ENCODE measurements at regions not wholly inside any gene's neighbourhood (a gene's known extent, or its start where the extent isn't known, plus 50 kb on each side); places are given as distances from the start of the nearest gene placed in this dataset.
"Not testable (repeated sequence)": the region's sequence is repeated elsewhere in the genome, so short reads cannot be mapped to it uniquely, and the experiment has no call there.

DNA sequence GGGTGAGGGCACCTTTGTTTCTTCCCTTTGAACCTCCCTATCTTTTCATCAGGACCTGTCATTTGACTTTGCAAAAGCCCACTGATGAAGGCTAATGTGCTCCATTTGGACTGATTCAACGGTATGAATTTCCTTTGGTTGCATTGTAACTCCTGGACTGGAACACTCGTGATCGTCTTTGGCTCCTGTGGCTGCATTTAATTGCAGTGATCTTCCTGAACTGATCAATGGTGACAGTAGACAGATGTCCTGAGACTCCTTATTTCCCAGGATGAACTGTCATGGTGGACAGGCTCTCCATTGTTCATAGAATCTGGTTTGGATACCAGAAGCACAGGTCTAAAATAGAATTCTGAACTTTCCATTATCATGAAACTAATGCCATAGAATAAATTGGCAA, 224.8 kb upstream of the GAP43 start:
- no peak for DNase-seq

DNA sequence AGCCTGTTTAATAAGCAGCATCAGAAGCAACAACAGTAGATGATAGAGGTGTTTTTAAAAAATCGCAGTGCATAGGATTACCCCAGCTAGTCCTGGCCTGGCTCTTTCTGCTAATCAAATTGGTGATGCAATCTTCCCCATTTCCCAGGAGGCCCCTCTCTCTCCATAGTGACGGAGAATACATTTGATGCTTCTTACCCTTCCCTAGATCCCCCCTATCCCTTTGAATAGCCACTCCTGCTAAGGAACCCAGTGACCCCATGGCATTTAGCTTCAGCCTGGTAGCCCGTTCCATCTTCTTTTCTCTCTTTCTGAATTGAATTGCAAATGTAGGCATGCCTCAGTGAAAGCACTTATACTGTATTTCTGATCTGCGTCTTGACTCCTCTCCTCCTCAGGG, 223.6 kb upstream of the GAP43 start:
- no peak for DNase-seq

DNA sequence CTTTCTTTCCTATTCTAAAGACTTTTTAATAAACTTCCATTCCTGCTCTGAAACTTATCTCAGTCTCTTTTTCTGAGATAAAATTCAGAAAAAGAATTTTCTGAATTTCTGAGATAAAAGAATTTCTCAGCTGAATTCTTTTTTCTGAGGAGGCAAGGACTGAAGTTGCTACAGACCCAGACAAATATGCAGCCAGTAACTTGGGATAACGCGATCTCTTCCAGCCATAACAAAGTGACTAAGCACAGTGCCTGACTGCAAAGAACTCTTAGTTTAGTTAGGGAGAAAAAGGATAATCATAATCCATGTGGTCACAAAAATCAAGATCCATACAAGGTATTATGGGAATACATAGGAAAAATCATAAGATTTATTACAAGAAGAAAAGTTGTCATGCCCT, 222.0 kb upstream of the GAP43 start:
- DNase-seq, result no peak

- DNase-seq, result no peak
Measured at GRCh38 chr3:115401851-115402501, 221.3 kb upstream of the GAP43 start.

GRCh38 chr3:115402651-115403050, 220.7 kb upstream of the GAP43 start:
- DNase-seq, result no peak

DNA sequence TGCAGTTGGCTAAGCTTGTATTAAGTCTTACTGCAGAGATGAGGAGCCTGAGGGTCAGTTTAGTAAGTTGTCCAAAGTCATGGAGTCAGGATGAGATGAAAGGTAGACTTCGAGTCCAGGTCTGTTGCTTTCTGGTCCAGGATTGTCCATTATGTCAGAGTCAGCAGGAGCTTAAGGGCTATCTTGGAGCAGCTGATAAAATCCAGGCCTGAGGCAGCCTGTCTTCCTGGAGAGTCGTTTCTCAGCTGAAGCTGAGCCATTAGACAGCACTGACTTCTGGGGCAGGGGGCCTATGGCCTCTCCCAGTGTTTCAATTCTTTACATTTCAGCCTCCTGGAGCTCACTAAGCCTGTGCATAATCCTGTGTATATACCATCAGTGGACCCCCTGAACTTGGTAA, 219.5 kb upstream of the GAP43 start:
- DNase-seq, result no peak

- DNase-seq, result no peak
Measured at GRCh38 chr3:115409596-115409995, 213.7 kb upstream of the GAP43 start.

DNA sequence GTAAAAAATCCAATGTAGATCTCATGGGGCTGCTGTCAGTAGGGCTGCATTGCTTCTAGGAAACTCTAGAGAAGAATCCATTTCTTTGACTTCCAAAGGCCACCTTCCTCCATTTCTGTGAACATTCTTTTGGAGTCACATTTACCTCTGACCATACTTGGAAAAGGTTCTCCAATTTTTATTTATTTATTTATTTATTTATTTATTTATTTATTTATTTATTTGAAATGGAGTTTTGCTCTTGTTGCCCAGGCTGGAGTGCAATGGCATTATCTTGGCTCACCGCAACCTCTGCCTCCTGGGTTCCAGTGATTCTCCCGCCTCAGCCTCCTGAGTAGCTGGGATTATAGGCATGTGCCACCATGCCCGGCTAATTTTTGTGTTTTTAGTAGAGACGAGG, 208.7 kb upstream of the GAP43 start:
- not testable (repeated sequence) for DNase-seq

DNA sequence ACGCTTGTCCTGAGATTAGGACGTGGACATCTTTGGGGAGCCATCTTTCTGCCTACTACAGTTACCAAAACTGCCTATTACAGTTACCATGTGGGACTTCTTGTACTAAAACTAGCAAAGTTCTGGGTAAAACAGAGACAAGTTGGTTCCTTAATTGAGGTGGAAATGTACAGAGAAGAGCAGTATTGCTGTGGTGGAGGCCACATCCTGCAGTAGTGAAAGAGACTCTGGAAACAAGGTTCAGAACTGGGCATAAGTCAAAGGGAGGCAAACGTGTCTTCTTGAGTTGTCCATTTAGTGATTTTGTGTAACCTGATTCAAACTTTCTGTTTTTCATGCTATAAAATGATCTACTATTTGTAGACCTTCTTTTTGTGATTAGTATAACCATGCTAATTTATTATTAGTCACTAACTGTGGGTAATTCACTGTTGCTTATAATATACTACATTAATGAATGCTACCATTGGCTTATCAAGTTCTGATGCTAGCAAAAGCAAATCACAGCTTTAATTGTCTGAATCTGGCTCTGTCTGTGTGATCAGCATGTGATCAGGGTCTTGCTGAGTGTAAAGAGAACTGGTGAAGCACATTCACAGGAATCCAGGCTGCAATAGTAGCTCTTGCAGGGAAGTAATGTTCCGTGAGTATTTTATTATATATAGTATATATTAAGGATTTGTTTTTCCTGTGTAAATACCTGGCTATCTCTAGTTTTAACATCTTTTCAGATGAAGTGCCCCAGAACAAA, 207.9 kb upstream of the GAP43 start:
- DNase-seq, result no peak

- peak; percentile 28 for DNase-seq
Measured at GRCh38 chr3:115418583-115418982, 204.7 kb upstream of the GAP43 start.

DNA sequence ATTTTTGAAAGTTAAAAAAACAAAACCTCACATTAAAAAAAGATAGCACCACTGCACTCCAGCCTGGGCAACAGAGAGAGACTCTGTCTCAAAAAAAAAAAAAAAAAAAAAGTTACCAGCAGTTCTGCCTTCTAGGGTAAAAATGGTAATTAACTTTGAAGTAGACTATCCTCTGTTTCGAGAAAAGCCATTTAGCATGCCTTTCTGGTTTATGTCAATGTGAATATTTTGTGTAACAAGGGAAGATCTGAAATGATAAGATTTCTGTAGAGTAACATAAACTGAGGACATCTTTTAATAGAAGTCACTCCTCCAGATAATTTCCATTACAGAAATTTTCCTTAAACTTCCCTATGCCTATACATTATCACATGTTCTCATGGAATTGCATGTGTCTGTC, 203.2 kb upstream of the GAP43 start:
- no peak for DNase-seq

DNA sequence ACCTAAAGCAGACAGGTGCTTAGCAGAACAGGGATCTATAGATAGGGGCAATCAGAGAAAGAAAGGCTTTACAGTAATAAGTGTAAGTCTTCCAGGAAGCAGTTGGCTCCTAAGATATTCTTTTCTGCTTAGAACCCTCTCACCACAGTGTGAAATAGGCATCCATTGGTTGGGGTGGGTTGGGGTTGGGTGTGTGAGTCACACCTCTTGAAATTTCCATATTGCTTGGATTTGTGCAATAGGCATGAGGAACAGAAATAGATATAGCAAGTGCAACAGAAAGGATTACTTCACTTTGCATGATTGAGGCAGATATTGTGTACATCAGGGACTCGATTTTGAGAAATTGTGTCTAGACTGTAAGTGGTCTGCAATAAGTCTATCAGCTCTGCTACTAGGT, 200.1 kb upstream of the GAP43 start:
- DNase-seq, result no peak

DNA sequence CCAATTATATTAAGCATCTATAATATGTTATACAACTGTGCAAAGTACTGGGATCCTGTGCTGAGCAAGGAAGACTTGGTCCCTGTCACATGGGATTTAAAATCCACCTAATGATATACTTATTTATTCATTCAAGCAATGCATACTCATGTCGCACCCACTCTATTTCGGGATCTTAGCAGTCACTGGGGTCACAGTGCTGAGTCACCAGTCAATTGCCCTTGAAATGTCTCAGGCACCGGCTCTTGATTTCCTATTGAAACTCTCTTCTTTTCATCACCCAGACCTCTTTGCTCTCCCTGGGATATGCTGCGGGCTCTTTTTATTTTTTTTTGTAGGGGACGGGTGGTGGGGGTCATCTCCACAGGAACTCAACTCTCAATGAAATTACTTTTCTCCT, 194.5 kb upstream of the GAP43 start:
- no peak for DNase-seq

- no peak for DNase-seq
Measured at GRCh38 chr3:115436767-115437301, 186.5 kb upstream of the GAP43 start.

DNA sequence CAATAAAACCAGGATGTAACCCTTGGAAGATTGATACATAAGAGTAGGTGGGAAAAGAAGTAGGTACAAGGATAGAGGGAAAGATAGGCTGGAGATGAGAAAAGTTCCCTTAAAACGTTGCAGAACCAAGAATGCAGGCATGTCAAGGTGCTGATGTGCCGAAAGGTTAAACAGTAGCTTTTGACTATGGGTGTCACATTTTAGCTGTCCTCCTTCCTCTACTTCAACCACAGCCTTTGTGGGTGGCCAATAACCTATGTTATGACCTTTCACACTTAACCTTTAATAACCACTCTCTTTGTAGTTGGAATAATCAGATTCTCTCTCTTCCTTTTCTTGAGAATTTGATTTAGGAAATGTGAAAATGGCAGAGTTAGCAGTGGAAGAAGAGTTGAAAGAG, 184.5 kb upstream of the GAP43 start:
- no peak for DNase-seq

- no peak for DNase-seq
Measured at GRCh38 chr3:115445559-115445958, 177.8 kb upstream of the GAP43 start.

DNA sequence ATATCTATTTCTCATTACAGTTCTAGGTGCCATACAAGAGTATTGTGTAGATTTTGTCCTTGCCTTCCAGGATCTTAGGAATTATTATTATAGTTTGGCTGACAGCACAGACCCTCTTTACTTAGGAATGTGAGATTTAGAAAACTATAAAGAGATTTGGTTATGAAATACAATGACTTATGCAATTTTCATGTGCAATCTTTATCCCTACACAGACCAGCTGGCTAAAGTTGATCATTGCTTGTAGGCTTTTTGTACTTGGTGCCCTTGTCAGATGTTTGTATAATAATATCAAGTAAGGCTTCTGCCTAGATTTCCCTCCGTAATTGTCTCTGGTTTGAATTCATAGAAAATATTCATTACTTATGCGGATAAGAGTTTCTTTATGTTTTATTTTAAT, 174.5 kb upstream of the GAP43 start:
- DNase-seq, result no peak

DNA sequence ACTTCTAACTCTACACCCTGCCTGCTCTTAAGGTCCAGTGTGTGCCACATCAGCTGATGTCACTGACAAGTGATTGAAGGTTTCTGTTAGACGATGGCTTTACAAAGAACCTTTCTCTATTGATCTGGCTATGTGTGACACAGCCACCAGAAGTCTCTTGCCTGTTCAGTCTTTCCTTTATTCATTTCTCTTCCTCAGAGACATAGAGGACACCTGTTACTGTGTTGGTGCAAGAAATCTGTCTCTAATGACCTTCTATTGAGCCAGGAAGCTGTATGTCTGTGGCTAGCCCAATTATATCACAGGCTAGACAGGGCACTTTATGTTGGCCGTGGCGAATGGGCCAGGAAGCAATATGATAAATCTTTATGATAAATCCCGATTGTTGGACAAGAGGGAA, 173.3 kb upstream of the GAP43 start:
- DNase-seq, result no peak

DNA sequence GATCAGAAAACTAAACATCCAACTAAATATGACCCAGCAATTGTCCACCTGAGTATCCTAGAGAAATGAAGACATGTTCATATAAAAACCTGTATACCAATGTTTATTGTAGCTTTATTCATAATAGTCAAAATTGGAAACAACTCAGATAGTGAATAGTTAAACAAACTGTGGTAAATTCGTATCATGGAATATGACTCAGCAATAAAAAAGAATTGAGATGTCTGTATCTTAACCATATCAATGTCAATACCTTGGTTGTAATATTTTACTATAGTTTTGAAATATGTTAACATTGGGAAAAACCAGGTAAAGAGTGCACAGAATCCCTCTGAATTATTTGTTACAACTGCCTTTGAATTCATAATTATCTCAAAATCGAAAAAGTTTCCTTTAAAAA, 159.3 kb upstream of the GAP43 start:
- DNase-seq, result no peak

DNA sequence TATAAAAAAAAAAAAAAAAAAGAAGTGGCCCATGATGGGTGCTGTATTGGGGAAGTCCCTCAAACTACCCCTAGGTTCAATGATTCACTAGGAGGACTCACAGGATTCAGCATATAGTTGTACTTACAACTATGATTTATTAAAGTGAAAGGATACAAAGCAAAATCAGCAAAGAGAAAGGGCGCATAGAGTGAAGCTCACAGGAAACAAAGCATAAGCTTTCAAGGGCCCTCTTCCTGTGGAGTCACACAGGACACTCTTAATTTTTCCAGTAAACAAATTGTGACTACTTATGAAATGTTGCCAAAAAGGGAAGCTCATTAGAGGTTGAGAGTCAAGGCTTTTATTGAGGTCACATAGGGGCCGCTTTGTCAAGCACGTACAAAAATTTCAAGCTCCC, 153.7 kb upstream of the GAP43 start:
- DNase-seq, result peak; percentile 81

- peak; percentile 15 for DNase-seq
Measured at GRCh38 chr3:115470254-115470653, 153.1 kb upstream of the GAP43 start.

DNA sequence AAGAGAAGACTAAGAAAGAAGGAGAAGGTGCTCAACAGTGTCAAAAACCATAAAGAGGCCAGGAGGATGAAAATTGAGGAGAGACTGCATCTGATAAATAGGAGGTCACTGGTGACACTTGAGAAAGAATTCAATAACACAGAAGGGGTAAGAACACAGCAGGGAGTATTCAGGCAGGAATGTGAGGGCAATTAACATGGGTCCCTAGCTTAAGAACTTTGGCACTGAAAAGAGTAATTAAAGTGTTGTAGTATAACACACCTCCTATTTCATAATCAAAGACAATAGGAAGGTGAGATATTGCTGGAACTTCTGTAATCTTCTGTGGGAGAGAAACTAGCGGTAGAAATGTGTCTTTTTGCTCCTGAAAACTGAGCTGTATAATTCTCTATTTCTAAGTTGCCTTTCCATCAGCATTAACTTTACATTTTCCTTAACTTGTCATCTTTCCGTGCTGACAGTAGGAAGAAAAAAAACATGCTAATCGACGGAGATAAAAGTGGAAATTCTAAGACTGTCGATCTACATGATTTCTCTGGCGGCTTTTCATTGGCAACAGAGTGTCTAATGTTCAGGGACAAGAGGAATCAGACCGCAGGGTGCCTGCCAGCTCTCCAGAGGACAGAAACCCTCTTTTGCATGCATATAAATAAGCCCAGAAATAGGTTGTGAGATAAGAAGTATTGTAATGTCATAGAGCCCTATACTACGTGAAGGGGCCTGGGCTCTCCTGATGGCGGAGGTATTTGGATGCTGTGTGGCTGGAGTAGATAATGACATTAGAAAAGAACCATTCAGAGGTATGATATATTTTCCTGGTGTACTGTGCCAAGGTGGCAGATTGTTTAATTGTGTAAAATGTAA, 147.9 kb upstream of the GAP43 start:
- DNase-seq, result no peak

DNA sequence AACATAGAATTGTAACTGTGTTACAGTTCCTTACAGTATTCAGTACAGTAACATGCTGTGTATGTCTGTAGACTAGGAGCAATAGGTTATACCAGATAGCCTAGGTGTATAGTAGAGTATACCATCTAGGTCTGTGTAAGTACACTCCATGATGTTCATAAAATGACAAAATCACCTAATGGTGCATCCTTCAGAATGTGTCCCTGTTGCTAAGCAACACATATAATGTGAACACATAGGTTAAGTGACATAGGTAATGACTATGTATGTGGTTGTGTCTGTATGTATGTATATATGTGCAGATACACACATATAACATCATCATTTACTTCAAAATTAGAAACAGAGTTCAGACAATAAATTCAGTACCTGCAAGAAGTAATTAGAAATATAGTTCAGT, 146.8 kb upstream of the GAP43 start:
- no peak for DNase-seq

- no peak for DNase-seq
Measured at GRCh38 chr3:115478359-115478758, 145.0 kb upstream of the GAP43 start.

Data from NCI-H2029 (cell line).